Kidney capillary endothelial cell (primary cell): ENCODE measurements at regions not wholly inside any gene's neighbourhood (a gene's known extent, or its start where the extent isn't known, plus 50 kb on each side); places are given as distances from the start of the nearest gene placed in this dataset.
"Not testable (repeated sequence)": the region's sequence is repeated elsewhere in the genome, so short reads cannot be mapped to it uniquely, and the experiment has no call there.

Experiments
- DNase-seq: peaks from one replicate; pipeline ENCODE4 v3.0.0-alpha.2; 2018; ENCODE audit warnings: low spot score

GRCh38 chr15:24835301-24835700, 119.5 kb upstream of the SNRPN start:
- DNase-seq: no peak

GRCh38 chr15:24848050-24848449, 106.7 kb upstream of the SNRPN start:
- DNase-seq: no peak

- DNase-seq: no peak
Observed at GRCh38 chr15:24856397-24857390, 98.1 kb upstream of the SNRPN start.

GRCh38 chr15:24857763-24858162, 97.0 kb upstream of the SNRPN start:
- DNase-seq: no peak

GRCh38 chr15:24858183-24858582, 96.6 kb upstream of the SNRPN start:
- not testable (repeated sequence) for DNase-seq

GRCh38 chr15:24858737-24859601, 95.8 kb upstream of the SNRPN start:
- DNase-seq: no peak

- no peak for DNase-seq
Observed at GRCh38 chr15:24861014-24861690, 93.6 kb upstream of the SNRPN start.

- no peak for DNase-seq
Observed at GRCh38 chr15:24862726-24863521, 91.9 kb upstream of the SNRPN start.

- DNase-seq: no peak
Observed at GRCh38 chr15:24865303-24865702, 89.5 kb upstream of the SNRPN start.

GRCh38 chr15:24877174-24877573, 77.6 kb upstream of the SNRPN start:
- no peak for DNase-seq

GRCh38 chr15:24878153-24878552, 76.6 kb upstream of the SNRPN start:
- no peak for DNase-seq

GRCh38 chr15:24879492-24879891, 75.3 kb upstream of the SNRPN start:
- DNase-seq: no peak

GRCh38 chr15:24880663-24881062, 74.1 kb upstream of the SNRPN start:
- DNase-seq: no peak

GRCh38 chr15:24886538-24886937, 68.2 kb upstream of the SNRPN start:
- no peak for DNase-seq

- no peak for DNase-seq
Observed at GRCh38 chr15:24898715-24899272, 56.0 kb upstream of the SNRPN start.

- no peak for DNase-seq
Observed at GRCh38 chr15:24899367-24899766, 55.4 kb upstream of the SNRPN start.

GRCh38 chr15:24899795-24900194, 55.0 kb upstream of the SNRPN start:
- no peak for DNase-seq

GRCh38 chr15:24901409-24901808, 53.4 kb upstream of the SNRPN start:
- DNase-seq: no peak
